ENCODE measurements at regions not wholly inside any gene's neighbourhood (a gene's known extent, or its start where the extent isn't known, plus 50 kb on each side); places are given as distances from the start of the nearest gene placed in this dataset.
"Not testable (repeated sequence)": the region's sequence is repeated elsewhere in the genome, so short reads cannot be mapped to it uniquely, and the experiment has no call there.

DNA sequence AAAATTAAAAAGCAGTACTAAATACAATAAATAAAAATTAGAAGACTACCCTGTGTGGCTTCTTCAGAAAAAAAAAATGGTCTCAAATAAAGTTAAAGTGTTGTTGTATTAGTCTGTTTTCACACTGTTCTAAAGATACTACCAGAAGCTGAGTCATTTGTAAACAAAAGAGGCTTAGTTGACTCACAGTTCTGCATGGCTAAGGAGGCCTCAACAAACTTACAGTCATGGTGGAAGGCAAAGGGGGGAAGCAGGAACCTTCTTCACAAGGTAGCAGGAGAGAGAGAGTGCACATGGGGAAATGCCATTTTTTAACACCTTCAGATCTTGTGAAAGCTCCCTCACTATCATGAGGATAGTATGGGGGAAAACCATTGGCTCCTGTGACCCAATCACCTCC lies 612.8 kb downstream of the RNF144A start:
- no peak for DNase-seq

DNA sequence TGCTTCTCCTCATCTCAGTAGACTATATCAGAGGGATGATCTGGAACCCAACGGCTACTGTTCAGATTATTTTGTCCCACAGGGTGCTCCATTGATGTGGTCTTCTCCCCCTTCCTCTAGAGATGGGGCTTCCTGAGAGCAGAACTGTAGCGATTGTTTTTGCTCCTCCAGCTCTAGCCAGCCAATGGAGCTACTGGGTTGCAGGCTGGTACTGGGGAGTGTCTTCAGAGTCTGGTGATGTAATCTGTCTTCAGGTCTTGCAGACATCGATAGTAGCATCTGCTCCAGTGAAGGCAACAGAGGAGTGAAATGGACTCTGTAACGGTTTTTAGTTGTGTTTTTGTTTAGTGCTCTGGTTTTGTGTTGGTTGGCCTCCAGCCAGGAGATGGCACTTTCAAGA lies 621.9 kb downstream of the RNF144A start:
- no peak for DNase-seq

DNA sequence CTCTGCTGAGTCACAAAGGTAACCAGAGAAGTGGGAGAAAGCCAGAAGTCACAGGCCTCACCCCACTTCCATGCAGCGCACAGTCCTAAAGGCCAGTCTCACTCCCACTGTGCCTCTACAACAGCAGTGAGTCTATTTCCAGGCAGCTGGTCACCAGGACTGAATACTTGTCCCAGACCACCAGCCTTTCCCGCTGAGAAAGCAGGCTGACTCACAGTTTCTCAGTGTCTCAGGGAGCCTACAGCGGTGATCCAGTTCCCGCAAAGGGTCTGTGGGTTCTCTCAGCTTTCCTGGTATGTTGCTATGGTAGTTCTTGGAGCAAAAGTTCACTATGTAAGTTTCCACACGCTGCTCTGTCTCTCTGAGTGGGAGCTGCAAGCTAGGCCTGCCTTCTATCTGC lies 622.5 kb downstream of the RNF144A start:
- no peak for DNase-seq

DNA sequence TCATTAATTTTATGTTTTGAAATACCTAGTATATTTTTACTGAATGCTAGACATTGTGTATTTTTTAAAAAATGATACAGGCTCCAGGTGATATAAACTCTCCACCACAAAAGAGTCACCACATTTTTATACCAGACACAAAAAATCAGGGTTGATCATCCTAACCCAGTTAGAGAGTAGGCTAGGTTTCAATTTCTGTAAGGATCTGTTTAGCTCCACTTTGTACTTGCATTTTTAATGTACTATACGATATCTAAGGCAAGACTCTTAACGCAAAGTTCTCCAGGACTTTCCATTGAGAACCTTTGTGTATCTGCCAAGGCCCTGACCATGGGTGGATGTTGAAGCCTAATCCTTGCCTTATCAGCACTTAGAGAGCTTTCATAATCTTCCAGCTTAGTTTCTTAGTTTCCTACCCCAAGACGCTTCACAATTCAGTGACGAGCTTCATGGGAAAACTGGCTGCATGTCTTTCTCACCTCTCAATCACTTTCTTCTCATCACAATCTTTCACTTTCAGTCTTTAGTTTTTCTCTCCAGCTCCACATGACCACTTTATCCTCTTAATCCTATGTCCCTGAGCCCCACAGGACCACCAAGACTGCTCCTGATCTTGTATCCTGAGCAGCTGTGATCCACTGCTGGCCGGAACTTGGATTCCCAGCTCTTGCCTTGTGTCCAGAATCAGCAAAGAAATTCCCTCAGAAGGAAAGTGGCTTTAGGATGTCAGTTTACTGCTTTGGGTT lies 635.8 kb downstream of the RNF144A start:
- DNase-seq = no peak

DNA sequence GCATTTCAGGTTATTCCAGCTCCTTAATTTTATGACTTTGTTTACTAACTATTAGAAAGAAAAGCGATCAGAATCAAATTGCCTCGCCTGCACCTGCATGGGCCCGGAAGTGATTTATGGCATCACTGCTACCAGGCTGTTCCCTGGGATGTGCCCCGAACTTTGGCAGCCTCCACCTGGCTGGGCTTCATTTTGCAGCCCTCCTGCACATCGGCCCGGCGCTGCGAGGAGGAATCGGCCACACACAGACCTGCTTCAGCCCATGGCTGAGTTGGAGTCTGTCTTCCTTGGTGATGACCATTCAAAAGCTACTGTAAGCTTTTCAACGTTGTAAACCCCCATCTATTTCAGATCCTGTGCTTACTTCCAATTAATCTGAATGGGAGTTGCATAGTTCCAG lies 638.0 kb downstream of the RNF144A start:
- DNase-seq = no peak

DNA sequence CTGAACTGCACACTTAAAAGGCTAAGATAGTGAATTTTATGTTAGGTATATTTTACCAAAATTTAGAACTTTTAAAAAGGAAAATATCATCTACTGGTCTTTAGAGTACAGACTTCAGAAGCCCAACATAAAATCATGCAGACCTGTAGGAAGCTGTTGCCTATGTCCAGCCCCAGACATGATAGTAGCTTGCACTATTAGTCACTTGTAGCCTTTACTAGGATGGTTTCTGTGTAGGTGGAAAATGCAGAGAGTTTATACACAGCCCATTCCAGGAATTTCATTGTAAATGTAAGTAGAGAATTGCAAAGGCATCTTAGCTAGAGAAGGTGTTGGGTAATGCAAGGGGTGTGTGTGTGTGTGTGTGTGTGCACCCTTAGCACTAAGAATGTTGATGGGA lies 640.2 kb downstream of the RNF144A start:
- DNase-seq = no peak

DNA sequence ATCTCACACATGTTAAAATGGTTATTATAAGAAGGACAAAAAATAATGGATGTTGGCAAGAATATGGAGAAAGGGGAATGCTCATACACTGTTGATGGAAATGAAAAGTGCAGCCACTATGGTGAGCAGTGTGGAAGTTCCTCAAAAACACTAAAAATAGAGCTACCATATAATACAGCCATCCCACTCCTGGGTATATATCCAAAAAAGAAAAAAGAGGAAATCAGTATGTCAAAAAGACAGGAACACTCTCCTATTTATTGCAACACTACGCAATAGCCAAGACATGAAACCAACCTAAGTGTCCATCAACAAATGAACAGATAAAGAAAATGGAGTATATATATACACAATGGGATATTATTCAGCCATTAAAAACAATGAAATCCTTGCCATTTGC lies 642.6 kb downstream of the RNF144A start:
- DNase-seq = no peak

DNA sequence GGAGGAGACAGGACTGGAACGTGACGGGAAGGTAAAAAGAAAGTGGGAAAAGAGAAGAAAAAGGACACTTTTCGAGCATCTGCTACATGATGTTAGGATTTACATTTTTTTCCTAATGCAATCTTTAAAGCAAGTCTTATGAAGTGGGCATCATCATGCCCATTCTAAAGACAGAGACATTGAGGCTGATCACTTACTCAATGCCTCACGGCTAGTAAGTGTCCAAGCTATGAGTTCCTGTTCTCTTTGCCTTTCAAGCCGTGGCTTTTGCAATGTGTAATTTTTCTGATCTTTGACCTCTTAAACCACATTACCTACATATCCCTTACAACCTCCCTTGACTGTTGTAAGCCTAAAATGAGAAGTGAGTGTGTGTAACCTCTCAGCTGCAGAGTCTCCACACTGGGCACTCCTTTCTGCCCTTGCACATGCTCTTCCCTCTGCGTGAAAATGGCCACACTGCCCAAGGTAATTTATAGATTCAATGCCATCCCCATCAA lies 649.2 kb downstream of the RNF144A start:
- DNase-seq = no peak

DNA sequence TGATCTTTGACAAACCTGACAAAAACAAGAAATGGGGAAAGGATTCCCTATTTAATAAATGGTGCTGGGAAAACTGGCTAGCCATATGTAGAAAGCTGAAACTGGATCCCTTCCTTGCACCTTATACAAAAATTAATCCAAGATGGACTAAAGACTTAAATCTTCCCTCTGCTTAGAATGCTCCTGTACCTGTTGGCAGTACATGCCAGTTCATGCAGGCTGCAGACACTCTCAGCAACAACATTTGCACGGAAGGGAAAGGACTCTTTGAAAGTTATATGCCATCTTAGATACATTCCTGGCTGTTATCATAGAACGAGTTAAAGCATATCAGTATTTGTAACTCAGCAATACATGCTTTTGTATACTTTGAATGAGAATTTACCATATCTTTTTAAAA lies 649.9 kb downstream of the RNF144A start:
- not testable (repeated sequence) for DNase-seq

DNA sequence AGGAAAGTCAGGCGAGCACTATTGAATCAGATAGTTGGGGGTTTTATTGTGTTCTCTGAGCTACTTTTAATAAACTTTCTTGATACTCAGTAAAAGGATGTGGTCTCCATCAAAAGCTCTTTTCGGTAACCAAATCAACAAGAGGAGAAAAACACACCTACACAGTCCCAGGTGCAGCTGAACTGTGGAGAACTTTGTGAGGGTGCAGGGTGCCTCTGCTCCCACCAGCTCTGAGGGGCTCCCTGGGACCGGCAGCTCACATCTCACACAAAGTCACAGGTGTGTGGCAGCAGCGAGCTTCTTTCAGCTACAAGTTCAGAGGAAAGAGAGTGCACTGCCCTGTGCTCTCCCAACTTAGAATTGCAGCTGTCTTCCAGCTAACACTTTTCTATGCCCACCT lies 650.4 kb downstream of the RNF144A start:
- DNase-seq = no peak

DNA sequence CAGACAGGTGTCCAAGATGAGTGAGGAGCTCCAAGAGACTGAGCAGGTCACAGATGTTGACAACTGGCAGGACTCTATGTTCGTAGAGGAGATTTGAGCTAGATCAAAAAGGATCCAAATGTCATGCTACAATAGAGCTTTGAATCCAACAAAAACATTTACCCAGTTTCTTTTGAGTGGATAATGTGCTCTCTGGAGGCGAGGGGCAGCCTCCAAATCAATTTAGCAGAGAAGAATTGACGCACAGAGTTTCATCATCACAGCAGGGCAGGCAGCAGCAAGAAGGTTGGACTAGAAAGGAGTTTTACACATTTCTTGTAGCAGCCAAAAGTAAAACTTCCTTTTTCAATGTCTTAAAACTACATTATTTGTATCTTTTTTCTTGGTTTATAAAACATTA lies 653.0 kb downstream of the RNF144A start:
- no peak for DNase-seq

DNA sequence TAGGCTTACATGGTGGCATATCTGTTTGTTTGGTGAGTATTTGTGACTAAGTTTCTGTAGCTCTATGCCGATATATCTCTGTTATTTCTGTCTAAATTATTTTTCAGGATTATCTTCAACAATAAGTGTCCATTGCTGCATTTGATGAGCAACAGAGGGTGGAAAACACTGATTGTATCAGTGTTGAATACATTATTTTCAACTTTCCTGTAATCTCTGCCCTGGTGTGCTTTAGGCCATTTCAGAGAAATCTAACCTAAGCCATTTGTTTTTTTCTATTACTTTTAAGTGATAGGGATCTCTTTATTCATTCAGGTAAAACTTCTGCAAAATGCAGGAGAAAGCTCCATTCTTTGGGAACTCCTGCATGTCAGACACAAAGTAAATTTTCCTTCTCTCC lies 654.5 kb downstream of the RNF144A start:
- DNase-seq = no peak

DNA sequence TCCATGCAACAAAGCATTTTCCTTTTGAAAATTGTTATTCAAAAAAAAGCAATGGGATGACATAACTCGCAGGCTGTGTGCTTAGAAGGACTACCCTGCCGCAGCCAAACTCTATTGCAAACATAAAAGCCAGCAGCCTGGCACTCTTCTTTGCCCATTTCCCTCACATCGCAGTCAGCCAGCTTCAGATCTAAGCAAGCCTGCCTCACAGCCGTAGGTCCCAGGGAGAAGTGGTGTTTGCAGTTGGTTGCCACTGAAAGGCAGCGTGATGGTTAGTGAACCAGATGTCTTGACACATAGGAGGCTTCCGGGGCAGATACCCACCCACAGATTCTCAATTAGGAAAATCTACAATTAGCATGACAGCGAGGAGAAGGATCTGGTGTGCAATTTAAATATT lies 655.2 kb downstream of the RNF144A start:
- DNase-seq = peak in 2 of 14 donors; percentile 3 to 52

DNA sequence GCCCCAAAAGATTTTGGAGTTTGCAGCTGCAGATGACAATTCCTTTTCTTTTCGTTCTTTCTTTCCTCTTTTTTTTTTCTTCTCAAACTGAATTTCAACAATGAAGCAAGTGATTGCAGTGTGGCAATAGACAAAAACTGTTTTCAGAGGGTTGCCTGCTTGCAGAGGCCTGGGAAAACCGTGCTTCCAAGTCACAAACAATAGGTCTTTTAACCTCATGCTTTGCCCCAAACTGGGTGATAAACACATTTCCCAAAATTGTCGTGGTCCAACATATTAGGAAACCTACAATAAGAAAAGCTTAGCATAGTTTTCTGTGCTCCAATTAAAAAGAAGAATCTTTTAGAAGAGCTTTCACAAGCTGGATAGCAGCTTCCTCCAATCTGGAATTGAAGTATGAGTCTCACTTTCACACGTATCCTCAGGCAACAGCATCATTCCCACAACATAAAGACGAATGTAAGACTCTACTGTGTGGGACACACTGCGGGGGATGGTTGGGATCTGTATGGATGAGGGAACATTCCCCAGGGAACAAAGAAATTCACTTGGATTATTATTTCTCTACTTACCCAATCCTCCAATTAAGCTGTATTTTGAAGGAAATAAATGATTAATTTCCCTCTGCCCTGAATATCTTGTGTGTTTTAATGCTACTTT lies 656.1 kb downstream of the RNF144A start:
- no peak for DNase-seq

DNA sequence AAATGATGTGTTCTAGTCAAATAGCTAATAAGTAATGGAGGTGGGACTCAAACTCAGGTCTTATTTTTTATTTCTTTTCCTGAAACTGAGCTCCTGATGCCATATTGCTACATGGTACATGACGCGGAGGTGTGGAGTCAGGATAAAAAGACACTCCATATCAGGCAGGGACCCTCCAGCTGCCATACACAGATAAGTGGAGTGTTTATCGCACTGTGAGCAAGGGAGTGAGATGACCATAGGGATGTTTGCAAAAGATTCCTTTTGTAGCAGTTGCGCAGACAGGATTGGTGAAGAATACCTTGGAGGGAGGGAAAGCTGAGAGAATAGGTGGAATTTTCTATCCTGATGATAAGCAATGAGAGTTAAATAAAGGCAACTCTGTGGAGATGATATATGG lies 657.2 kb downstream of the RNF144A start:
- no peak for DNase-seq

DNA sequence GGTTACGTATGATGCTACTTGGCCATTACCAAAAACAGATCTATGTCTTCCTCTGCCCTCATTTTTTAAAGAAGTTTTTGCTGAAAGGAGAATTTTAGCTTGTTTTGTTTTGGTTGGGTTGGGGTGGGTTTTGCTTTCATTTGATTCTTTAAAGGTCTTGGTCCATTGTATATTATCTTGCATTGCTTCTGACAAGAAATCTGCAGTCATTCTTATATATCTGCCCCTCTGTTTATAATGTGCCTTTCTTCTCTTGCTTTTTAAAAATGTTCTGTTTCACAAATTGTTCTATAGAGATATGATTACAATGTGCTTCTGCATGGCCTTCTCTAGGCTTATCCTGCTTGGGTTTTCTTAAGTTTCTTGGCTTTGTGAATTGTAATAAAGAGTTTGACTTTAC lies 660.6 kb downstream of the RNF144A start:
- no peak for DNase-seq

DNA sequence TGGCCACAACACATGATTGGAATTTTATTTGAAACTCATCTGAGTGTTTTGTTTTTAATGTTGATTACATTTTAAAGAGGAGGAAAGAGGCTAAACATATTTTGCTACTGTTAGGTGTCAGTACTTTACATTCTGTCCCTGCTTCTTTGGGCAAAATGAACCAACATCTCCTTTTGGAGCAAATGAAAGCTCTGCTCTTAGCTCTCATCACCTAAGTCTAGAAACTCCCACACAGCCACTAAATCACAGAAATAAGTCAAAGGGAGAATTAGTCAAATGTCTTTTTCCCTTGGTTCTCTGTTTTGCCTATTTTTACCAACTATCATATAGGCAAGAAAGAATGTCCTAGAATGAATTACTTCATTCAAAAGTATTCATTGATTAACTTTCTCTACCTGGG lies 666.8 kb downstream of the RNF144A start:
- no peak for DNase-seq

DNA sequence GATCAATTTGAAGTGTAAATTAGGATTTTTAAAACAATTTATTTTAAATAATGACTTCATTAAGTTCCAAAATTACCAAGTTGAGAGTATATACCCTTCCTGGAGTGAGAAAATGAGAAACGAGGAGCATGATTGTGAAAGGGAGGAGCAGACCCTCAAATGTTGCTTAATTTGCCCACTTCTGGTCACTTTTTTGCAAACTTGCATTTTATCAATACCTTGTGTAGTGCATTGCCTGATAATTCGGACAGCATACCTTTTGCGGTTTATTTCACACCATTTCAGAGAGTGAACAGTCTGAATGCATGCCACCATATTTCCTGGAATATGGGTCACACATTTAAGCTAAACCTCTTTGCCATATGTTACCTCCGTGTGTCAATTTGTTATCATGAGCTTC lies 669.7 kb downstream of the RNF144A start:
- no peak for DNase-seq

DNA sequence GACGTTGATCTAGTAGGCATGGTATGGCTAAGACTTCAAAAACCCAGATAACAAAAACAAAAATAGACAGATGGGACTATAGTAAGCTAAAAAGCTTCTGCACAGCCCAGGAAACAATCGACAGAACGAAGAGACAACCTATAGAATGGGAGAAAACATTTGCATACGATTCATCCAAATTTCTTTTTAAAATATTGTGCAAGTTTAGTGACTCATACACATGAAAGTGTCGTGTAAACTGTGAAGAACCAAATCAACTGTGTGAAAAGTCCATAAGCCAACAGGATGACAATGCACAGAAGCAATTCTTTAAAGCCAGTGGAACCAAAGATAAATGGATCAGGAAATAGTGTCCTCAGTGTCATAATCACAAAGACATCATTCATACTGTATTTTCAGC lies 671.1 kb downstream of the RNF144A start:
- no peak for DNase-seq

DNA sequence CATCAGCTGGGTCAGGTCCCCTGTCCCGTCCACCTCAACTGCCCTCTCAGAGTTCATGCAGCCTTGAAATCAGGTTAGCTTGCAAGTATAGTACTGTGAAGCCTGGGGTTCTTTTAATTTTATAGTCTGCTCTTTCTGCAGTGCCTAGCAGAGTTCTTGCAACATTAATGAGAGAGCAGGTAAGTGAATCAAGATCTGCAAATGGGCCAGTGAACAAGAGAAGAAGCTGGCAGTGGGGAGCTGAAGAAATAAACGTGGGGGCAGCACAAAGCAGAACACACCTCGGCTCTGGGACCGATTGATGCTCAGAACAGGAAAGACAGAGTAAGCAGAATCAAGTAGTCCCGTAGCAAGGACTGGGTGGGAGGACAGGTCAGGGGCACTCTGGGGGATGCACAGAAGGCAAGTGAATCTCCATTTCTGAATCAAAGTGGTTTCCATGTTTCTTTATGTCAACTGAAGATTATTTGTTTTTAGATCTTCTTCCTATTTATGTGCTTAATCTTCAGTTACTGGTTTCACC lies 675.5 kb downstream of the RNF144A start:
- DNase-seq = no peak

DNA sequence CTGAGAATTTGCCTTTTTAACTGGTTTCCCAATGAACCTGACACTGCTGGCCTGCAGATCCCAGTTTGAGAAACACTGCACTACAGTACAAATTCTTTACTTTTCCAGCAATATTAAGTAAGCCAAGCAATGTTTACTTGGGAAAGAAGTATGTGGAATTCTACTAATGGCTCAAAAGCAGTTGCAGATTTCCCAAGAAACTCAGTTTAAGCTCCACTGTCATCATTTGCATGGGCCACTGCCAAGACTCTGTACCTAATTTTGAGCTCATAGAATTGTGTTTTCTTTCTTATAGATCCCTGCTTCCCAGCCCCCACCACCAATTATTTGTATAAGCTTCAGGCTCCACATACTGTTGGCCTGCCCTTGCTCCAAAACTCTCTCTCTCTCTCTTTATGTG lies 676.1 kb downstream of the RNF144A start:
- DNase-seq = no peak

DNA sequence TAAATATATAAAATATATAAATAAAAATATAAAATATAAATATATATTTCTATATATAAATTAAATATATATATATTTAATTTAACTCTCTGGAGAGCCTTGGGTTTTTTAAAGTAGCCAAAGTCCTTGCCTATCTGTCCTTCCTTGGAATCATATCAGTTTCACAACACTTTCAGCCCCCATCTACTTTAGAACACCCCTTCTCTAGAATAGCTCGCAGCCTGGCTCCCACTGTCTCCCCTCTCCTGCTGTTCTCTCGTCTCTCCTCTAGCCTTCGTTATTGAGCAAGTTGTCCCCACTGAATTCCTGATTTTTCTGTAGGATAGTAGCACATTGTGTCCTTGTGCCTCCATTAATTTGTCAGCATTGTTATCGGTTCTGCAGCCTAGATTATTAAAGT lies 677.0 kb downstream of the RNF144A start:
- no peak for DNase-seq

DNA sequence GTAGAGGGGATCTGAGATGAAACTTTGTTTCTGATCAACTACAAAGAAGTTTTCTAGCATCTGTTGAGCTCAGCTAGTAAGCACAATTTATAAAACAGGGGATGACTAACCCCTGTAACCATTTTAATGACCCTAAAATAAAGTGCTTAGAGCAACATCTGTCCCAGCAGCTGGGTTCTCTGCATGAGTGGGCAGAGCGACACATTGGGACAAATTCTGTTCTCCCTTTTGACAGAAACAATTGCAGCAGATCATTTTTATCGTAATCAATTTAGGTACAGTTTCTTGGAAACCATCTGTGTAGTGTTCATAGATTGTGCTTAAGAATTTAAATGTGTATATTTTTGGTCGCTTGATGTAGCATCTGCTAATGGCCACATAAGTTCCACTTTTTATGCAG lies 678.0 kb downstream of the RNF144A start:
- no peak for DNase-seq

DNA sequence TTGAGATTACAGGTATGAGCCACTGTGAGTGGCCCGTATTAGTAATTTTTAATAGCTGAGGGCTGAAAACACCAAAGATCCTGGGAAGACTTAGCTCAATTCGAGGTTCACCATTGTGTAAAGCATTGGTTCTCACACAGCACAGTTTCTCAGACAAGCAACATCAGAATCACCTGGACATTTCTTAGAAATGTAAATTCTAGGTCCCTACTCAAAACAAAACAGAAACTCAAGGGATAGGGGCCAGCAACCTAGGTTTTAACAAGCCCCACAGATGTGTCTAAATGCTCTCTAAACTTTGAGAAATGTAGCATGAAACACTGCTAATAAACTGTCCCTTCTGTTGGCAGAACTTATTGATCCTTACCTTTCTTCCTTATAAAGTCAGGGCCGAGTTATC lies 681.2 kb downstream of the RNF144A start:
- DNase-seq = no peak
